ENCODE measurements at regions not wholly inside any gene's neighbourhood (a gene's known extent, or its start where the extent isn't known, plus 50 kb on each side); places are given as distances from the start of the nearest gene placed in this dataset.
"Not testable (repeated sequence)": the region's sequence is repeated elsewhere in the genome, so short reads cannot be mapped to it uniquely, and the experiment has no call there.

DNA sequence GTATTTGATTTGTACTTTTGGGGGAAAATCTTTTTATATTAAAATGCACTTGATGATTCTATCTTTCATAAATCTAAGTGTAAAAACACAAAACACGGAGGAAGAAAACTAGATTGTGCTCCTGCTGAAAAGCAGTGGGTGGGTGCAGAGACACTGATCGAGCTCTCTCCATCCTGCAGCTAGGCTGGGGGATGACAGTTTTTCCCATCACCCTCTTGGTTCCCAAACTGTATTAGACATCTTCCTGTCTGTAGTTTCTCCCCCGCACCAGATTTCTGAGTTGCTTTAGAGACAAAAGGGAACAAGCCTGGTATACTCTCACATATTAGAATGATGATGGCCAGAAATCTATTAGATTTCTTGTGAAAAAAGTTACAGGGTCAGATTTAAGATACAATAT, 99.6 kb downstream of the FAM114A2 start:
- H3K27me3 Mint-ChIP-seq, result no peaks in the 10 kb centered on the region
- H3K9me3 Mint-ChIP-seq, result peaks cover 29 to 40% of the 10 kb centered on the region in 2 donors
- H3K36me3 Mint-ChIP-seq, result peaks cover 3 to 6% of the 10 kb centered on the region in 2 donors
- DNase-seq, result no peak
- ATAC-seq (replicated peaks), result no peak
- no peak overlapping the region for H3K4me3 Mint-ChIP-seq
- no peak overlapping the region for H3K27ac Mint-ChIP-seq
- no peaks in the 10 kb centered on the region for H3K4me1 Mint-ChIP-seq

DNA sequence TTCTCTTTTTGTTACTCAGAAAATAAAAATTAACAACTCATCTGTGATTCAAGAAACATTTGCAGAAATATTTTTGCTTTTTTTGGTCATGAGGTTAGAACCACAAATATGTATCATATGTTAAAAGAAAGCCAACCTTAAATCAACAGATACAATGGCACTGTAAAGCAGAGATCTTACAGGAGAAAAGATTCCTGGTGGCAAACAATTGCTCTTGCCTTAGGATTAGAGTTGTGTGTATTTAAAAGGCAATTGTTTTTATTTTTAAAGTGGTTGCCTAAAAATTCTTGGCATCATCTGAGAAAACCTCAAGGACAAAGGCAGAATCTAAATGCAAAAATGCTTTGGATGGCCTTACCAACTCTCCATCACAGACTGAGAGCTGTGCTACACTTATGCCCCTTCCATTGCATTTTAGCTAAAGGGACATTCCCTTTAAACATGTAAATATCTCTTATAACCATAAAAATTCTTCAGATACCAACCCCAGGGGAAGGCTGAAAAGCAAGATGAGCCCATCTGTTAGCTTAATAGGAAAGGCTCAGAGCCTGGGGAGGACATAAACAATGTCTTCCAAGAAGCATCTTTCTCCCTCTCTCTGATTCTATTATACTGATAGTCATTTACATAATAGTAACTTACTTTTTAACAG, 100.4 kb downstream of the FAM114A2 start:
- Mint-ChIP-seq H3K9me3 (peaks cover 30 to 33% of the 10 kb centered on the region in 2 donors), H3K27ac (no peak overlapping the region), H3K4me3 (no peak overlapping the region), H3K27me3 (no peaks in the 10 kb centered on the region), H3K4me1 (no peaks in the 10 kb centered on the region), H3K36me3 (peaks cover 3 to 6% of the 10 kb centered on the region in 2 donors)
- DNase-seq (no peak), ATAC-seq (replicated peaks) (no peak)

DNA sequence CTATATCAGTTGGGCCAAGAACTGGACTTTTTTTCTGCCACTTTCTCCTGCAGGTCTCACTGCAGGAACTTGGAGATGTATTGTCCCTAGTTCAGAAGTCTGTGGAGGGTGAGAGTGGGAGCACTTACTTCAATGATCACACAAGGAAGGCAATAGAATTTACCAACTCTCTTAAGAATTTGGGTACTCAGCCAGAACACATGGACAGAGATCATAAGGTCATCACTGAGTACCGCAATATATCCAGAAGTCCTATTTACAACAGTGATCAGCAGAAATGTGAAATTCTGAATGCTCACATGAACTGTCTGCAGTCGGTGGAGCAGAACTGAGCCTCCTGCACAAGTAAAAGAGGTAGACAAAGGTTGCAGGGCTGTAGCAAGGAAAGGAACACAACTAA, 101.0 kb downstream of the FAM114A2 start:
- no peak for ATAC-seq (replicated peaks)
- Mint-ChIP-seq H3K9me3 (peaks cover 29 to 33% of the 10 kb centered on the region in 2 donors), H3K27me3 (no peaks in the 10 kb centered on the region)

DNA sequence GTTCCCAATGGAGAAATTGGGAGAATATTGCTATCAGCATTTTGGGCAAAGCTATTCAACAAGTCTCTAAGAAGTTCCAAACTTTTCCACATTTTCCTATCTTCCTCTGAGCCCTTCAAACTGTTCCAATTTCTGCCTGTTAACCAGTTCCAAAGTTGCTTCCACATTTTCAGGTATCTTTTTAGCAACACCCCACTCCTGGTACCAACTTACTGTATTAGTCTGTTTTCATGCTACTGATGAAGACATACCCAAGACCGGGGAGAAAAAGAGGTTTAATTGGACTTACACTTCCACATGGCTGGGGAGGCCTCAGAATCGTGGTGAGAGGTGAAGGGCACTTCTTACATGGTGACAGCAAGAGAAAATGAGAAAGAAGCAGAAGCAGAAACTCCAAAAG, 103.6 kb downstream of the FAM114A2 start:
- DNase-seq; H3K4me1 Mint-ChIP-seq; H3K27ac Mint-ChIP-seq; H3K27me3 Mint-ChIP-seq; H3K36me3 Mint-ChIP-seq; ATAC-seq (replicated peaks); H3K4me3 Mint-ChIP-seq: not testable (repeated sequence)
- H3K9me3 Mint-ChIP-seq, result peaks cover 15 to 19% of the 10 kb centered on the region in 2 donors

More for the DNA sequence above, 101.0 kb downstream of the FAM114A2 start:
- Mint-ChIP-seq H3K4me1 (no peaks in the 10 kb centered on the region), H3K4me3 (no peak overlapping the region), H3K36me3 (peaks cover 3 to 6% of the 10 kb centered on the region in 2 donors), H3K27ac (no peak overlapping the region)
- no peak for DNase-seq

DNA sequence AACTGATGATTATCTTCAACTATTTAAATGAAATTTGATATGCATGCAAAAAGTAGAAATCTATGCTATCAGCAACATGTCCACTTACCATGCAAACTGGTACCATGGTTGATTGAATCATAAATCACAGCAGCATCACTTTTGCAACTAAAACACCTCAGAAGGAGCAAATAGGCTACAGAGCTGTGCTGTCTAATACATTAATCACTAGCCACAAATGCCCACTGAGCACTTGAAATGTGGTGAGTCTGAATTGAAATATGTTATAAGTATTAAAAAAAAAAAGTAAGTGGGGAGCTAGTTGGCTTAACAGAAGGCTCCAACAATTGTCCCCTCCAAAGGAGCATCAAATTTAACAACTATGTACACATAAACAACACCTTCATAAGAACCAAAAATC, 112.5 kb downstream of the FAM114A2 start:
- Mint-ChIP-seq H3K9me3 (no peaks in the 10 kb centered on the region), H3K27ac (no peak overlapping the region), H3K4me1 (no peaks in the 10 kb centered on the region), H3K4me3 (no peak overlapping the region), H3K27me3 (peaks cover 8 to 9% of the 10 kb centered on the region in 2 donors), H3K36me3 (no peaks in the 10 kb centered on the region)
- no peak for ATAC-seq (replicated peaks)
- no peak for DNase-seq

DNA sequence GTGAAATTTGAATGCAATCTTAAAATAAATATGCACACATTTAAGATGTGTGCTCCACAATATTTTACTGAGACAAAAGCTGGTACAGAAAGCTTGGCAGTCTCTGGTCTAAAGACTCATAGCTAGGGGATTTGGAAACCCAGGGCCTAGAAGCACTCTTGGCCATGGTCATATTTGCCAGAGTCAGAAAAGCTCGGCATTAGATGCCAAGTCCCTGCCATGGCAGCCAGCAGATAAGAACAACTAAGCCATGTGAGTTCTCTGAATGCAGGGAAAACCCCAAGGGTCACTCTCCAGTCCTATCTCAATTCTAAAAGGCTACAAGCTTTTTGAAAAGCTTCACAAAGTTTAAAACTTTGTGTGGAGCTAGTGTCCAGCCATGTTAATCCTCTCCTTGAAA, 119.5 kb downstream of the FAM114A2 start:
- Mint-ChIP-seq H3K36me3 (no peaks in the 10 kb centered on the region), H3K27me3 (peaks cover 5 to 12% of the 10 kb centered on the region in 2 donors), H3K4me3 (no peak overlapping the region), H3K27ac (no peak overlapping the region), H3K4me1 (no peaks in the 10 kb centered on the region), H3K9me3 (peaks cover 4 to 6% of the 10 kb centered on the region in 2 donors)
- ATAC-seq (replicated peaks), result no peak
- DNase-seq, result no peak

DNA sequence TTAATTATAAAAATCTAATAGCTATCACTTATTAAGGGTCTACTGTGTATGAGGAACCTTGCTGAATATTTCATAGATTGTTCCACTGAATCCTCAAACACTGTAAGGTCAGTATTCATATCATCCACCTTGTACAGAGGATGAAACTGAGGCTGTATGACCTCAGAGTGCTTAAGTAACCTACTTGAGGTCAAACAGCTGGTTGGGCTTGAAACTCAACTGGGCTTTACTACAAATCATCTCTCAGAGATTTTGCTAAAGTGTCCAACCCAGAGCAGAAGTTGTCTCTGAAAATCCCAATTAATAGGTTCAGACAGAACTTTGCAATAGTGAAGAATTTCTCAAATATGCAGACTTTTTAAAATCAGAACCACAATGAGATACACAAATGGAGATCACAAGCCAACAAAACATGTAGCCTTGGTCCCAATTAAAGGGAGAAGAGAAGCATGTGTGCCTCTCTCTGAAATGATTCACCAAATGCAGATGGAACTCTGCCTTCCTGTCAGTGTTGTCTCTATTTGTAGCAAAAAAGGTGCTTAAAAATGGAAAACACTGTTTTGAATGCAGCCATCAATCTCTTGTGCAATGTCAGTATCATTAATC, 131.4 kb downstream of the FAM114A2 start:
- no peaks in the 10 kb centered on the region for H3K4me1 Mint-ChIP-seq
- H3K36me3 Mint-ChIP-seq, result no peaks in the 10 kb centered on the region
- H3K9me3 Mint-ChIP-seq, result peaks cover 0 to 4% of the 10 kb centered on the region in 2 donors
- DNase-seq (no peak), ATAC-seq (replicated peaks) (no peak)
- H3K27me3 Mint-ChIP-seq, result no peaks in the 10 kb centered on the region
- H3K27ac Mint-ChIP-seq, result no peak overlapping the region
- H3K4me3 Mint-ChIP-seq, result no peak overlapping the region

DNA sequence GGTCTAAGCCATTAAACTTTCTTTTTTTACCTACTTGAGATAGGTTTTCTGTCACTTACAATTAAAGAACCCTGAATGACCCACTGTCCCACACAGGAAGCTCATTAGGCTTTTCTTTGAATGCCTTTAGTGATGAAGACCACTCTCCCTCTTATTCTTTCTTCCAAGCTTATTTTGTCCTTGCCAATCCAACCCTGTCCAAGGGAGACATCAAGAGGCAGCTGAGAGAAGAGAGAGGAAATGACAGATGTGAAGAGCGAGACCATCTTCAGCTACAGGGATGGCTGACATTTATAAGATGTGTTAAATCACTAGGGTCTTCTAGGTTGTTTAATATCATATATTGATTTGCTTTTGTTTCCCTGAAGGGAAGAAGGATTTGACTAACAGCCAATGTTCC, 133.5 kb downstream of the FAM114A2 start:
- Mint-ChIP-seq H3K4me1 (no peaks in the 10 kb centered on the region), H3K36me3 (no peaks in the 10 kb centered on the region), H3K4me3 (no peak overlapping the region), H3K27me3 (no peaks in the 10 kb centered on the region), H3K27ac (no peak overlapping the region), H3K9me3 (peaks cover 0 to 2% of the 10 kb centered on the region in 2 donors)
- ATAC-seq (replicated peaks), result no peak
- DNase-seq, result no peak

DNA sequence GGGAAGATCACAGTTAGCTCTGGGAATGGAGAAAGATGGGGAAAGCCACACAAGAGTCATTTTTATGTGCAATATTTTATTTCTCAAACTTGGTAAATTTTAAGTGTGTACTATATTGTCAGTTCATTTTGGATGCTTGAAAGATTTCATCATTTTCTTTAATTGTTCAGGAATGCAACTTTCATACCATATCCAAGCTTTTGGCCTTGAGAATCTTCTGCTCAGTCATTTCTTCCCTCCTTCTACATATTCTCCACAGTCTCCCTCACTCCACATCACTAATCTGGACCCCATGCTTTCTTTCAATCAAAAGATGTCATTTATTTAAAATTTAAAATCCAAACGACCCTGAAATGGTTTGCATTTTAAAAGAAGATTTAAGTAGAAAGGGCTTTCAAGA, 135.4 kb downstream of the FAM114A2 start:
- Mint-ChIP-seq H3K9me3 (peaks cover 0 to 2% of the 10 kb centered on the region in 2 donors), H3K27me3 (peaks cover 0 to 5% of the 10 kb centered on the region in 2 donors), H3K27ac (no peak overlapping the region), H3K36me3 (no peaks in the 10 kb centered on the region), H3K4me1 (no peaks in the 10 kb centered on the region), H3K4me3 (no peak overlapping the region)
- ATAC-seq (replicated peaks), result no peak
- no peak for DNase-seq

DNA sequence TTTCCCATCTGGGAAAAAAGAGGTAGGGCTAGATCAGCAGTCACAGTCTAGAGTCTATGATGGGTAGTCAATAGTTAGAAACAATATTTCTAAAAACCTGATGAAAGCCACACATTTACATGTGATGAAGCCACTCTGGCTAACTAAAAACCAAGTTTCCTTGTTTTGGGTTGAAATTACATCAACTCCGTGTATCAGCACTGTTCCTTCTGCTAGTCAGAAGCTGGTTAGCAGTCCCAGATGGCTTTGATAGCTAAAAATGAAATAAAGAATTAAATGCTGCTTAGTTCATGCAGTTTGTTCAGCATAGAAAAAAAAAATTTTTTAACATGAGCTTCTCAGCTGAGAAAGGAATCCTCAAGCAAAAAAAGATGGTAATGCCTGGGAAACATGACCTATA, 136.7 kb downstream of the FAM114A2 start:
- Mint-ChIP-seq H3K4me3 (no peak overlapping the region), H3K36me3 (no peaks in the 10 kb centered on the region)
- no peak for ATAC-seq (replicated peaks)

DNA sequence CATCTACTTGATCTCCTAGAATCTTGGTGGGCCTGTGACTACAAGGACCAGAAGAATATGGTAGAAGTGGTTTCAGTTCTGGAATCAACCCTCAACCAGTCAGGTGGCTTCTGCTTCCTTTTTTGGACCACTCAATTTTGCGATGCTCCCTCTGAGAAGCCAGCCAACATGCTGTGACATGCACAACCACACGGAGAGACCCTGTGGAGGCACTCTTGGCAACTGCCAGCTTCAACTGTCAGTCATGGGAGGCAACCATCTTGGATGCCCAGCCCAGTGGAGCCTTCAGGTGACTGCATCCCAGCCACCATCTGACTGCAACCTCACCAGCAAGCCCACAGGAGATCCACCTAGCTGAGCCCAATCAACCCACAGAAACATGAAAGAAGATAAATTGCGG, 137.3 kb downstream of the FAM114A2 start:
- H3K27me3 Mint-ChIP-seq, result peaks cover 0 to 17% of the 10 kb centered on the region in 2 donors

More for the DNA sequence above, 136.7 kb downstream of the FAM114A2 start:
- no peak overlapping the region for H3K27ac Mint-ChIP-seq
- H3K27me3 Mint-ChIP-seq, result peaks cover 0 to 17% of the 10 kb centered on the region in 2 donors
- H3K4me1 Mint-ChIP-seq, result no peaks in the 10 kb centered on the region
- H3K9me3 Mint-ChIP-seq, result peaks cover 0 to 2% of the 10 kb centered on the region in 2 donors
- DNase-seq, result no peak

DNA sequence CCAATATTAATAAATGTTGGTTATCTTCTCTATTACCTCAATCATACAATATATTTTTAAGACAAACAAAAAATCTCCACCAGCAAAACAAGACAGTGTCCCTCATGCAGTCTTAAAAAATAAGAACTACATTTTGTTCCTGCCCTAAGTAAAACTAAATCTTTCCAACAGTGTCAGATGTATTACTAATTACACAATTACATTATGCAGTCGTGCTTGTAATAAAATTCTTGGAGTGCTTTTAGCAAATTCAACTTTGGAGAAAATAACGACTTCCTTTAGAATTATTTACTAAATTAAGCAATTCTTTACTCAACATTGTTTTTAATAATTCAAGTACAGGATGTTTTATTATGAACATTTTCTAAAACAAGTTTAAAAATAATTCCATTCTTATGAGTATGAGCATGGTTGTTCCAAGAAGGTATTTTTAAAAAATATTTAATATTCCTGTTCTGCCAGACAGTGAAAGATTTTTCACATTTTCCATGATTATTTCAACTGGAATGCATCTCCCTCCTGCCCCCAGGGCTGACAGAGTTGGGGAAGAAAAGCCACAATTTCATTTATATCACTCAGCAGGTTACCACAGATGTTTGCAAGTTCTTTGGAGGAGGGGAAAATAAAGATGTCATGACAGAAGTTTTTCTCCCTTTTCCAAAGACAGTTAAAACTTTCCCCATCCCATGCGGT, 137.9 kb downstream of the FAM114A2 start:
- H3K9me3 Mint-ChIP-seq, result peaks cover 0 to 2% of the 10 kb centered on the region in 2 donors
- H3K4me3 Mint-ChIP-seq, result no peak overlapping the region
- ATAC-seq (replicated peaks) (no peak), DNase-seq (no peak)
- no peak overlapping the region for H3K27ac Mint-ChIP-seq
- H3K27me3 Mint-ChIP-seq, result peaks cover 0 to 17% of the 10 kb centered on the region in 2 donors
- no peaks in the 10 kb centered on the region for H3K4me1 Mint-ChIP-seq
- no peaks in the 10 kb centered on the region for H3K36me3 Mint-ChIP-seq

More for the DNA sequence above, 137.3 kb downstream of the FAM114A2 start:
- Mint-ChIP-seq H3K9me3 (peaks cover 0 to 2% of the 10 kb centered on the region in 2 donors), H3K36me3 (no peaks in the 10 kb centered on the region), H3K4me1 (no peaks in the 10 kb centered on the region), H3K27ac (no peak overlapping the region), H3K4me3 (no peak overlapping the region)
- DNase-seq (no peak), ATAC-seq (replicated peaks) (no peak)

DNA sequence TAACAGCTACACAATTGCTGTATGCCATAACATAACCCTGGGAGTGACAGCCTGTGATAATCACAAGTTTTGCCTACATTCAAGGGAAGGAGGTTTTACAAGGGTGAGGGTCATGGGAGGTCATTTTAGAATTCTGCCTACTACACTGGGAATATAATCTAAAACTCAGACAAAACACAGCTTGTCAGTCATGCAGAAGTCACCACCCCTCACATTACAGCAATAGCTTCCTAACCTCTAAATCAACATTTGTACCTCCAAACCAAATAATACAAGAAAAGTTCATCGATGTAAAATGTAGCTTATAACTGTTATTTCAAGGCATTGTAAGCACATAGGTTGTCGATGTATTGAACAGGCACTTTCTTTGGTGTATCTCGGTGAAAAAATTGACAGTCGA, 139.0 kb downstream of the FAM114A2 start:
- no peak overlapping the region for H3K27ac Mint-ChIP-seq
- peaks cover 0 to under 1% of the 10 kb centered on the region in 2 donors for H3K9me3 Mint-ChIP-seq
- H3K36me3 Mint-ChIP-seq, result no peaks in the 10 kb centered on the region
- no peak for DNase-seq
- no peak overlapping the region for H3K4me3 Mint-ChIP-seq
- H3K27me3 Mint-ChIP-seq, result peaks cover 0 to 17% of the 10 kb centered on the region in 2 donors
- no peaks in the 10 kb centered on the region for H3K4me1 Mint-ChIP-seq
- ATAC-seq (replicated peaks), result no peak

DNA sequence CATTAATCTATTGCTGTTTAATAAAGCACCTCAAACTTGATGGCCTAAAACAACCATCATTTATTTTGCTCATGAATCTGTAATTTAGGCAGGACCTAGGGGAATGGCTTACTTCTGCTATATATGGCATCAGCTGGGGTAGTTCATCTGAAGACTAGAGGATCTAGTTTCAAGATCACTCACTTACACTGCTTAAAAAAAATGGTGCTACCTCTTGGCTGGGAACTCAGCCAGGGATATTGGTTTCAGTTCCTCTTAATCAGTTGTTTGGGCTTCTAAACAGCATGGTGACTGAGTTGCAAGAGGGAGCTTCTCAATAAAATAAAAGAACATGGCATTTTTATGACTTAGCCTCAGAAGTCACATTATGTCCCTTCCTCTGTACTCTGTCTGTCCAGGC, 142.0 kb downstream of the FAM114A2 start:
- ATAC-seq (replicated peaks), result peak; percentile 84 to 98
- H3K4me1 Mint-ChIP-seq, result no peaks in the 10 kb centered on the region
- H3K27me3 Mint-ChIP-seq, result peaks cover 0 to 17% of the 10 kb centered on the region in 2 donors
- DNase-seq, result peak; percentile 4
- no peaks in the 10 kb centered on the region for H3K36me3 Mint-ChIP-seq
- no peak overlapping the region for H3K4me3 Mint-ChIP-seq
- H3K27ac Mint-ChIP-seq, result no peak overlapping the region
- no peaks in the 10 kb centered on the region for H3K9me3 Mint-ChIP-seq

DNA sequence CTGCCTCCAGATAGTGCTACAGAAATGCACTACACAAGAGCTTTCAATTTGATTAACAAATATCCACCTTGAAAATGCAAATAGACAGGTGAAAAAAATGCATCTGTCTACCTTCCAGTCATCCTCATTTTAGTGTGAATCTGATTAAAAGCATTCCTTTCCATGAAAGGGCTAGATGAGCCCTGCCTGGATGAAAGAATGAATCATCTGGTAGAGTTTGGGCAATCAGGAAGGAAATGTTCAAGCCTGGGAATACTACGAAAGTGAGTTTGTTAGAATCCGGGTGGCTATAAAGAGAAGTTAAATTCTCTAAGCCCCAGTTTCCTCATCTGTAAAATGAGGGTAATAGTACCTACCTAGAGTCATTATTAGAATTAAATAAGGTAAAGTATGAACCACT, 142.6 kb downstream of the FAM114A2 start:
- DNase-seq, result no peak
- no peak overlapping the region for H3K4me3 Mint-ChIP-seq
- no peak for ATAC-seq (replicated peaks)
- peaks cover 0 to 17% of the 10 kb centered on the region in 2 donors for H3K27me3 Mint-ChIP-seq
- no peaks in the 10 kb centered on the region for H3K9me3 Mint-ChIP-seq
- no peaks in the 10 kb centered on the region for H3K36me3 Mint-ChIP-seq
- H3K4me1 Mint-ChIP-seq, result no peaks in the 10 kb centered on the region
- H3K27ac Mint-ChIP-seq, result no peak overlapping the region
